ENCODE measurements at regions not wholly inside any gene's neighbourhood (a gene's known extent, or its start where the extent isn't known, plus 50 kb on each side); places are given as distances from the start of the nearest gene placed in this dataset.

- Mint-ChIP-seq H3K36me3 (peaks cover 3% of the 10 kb centered on the region), H3K4me3 (no peak overlapping the region), H3K9me3 (peaks cover 21% of the 10 kb centered on the region), H3K27me3 (ENCODE audit: low read depth) (no peaks in the 10 kb centered on the region; the same call in 1 of the 2 replicates), H3K27ac (no peak overlapping the region), H3K4me1 (peaks cover 7% of the 10 kb centered on the region)
- TF ChIP-seq SP1 (CRISPR knock-in tag; conservative IDR thresholded peaks at IDR 0.05) (no peak), TCF7 (CRISPR knock-in tag; IDR thresholded peaks at IDR 0.05; ENCODE audit: low read depth) (no peak), ZNF425 (CRISPR knock-in tag; conservative IDR thresholded peaks at IDR 0.05) (no peak), NR1H2 (CRISPR knock-in tag; IDR thresholded peaks at IDR 0.05) (no peak), ZNF232 (CRISPR knock-in tag; IDR thresholded peaks at IDR 0.05) (no peak), ATF3 (CRISPR knock-in tag; conservative IDR thresholded peaks at IDR 0.05) (no peak), FOXJ3 (CRISPR knock-in tag; IDR thresholded peaks at IDR 0.05; ENCODE audit: borderline replicate concordance) (no peak), ZNF671 (CRISPR knock-in tag; IDR thresholded peaks at IDR 0.05) (no peak), CBFB (CRISPR knock-in tag; IDR thresholded peaks at IDR 0.05; ENCODE audit: low read depth) (no peak), ZNF512 (CRISPR knock-in tag; IDR thresholded peaks at IDR 0.05; ENCODE audit: borderline replicate concordance) (no peak), USF2 (CRISPR knock-in tag; IDR thresholded peaks at IDR 0.05) (no peak), HMGXB4 (CRISPR knock-in tag; IDR thresholded peaks at IDR 0.05) (no peak), PREB (CRISPR knock-in tag; IDR thresholded peaks at IDR 0.05; ENCODE audit: borderline replicate concordance) (no peak), CTCF (IDR thresholded peaks at IDR 0.05) (no peak), ZNF219 (CRISPR knock-in tag; IDR thresholded peaks at IDR 0.05; ENCODE audit: borderline replicate concordance) (no peak), ZNF423 (CRISPR knock-in tag; IDR thresholded peaks at IDR 0.05) (no peak), ZNF317 (CRISPR knock-in tag; IDR thresholded peaks at IDR 0.05; ENCODE audit: borderline replicate concordance, low read depth) (no peak), CDX4 (CRISPR knock-in tag; IDR thresholded peaks at IDR 0.05; ENCODE audit: borderline replicate concordance) (no peak), FOXP4 (CRISPR knock-in tag; IDR thresholded peaks at IDR 0.05) (no peak)
- DNase-seq (ENCODE audit: low spot score): no peak
- ATAC-seq: no peak
- ChIA-PET CTCF (no interaction called here), POLR2A (no interaction called here)
Measured at GRCh38 chr14:97262336-97262735, 465.2 kb downstream of the VRK1 start.

Data from WTC11 (cell line).